GM23338 (cell line): ENCODE measurements at regions not wholly inside any gene's neighbourhood (a gene's known extent, or its start where the extent isn't known, plus 50 kb on each side); places are given as distances from the start of the nearest gene placed in this dataset.

Experiments used
- ATAC-seq: fragments of 200-7000 bp; cut with Tn5 transposase; 3 replicates; pipeline ENCODE4 v1.9.1; 2020
- DNase-seq: peaks from one replicate; pipeline ENCODE4 v3.0.0-alpha.2; 2015; ENCODE audit warnings: low spot score
- H2AFZ ChIP-seq: fragments of 200-600 bp; sonication (generic); 2 replicates; pipeline ENCODE4 v1.8.0; 2016; ENCODE audit warnings: antibody characterized with exemption, mild to moderate bottlenecking, moderate library complexity
- H3F3A ChIP-seq: fragments of 200-600 bp; sonication (generic); replicated peaks from 2 replicates; pipeline ENCODE4 v1.8.0; 2017; ENCODE audit warnings: antibody characterized with exemption, mixed run types, low read depth
- H3K27ac ChIP-seq: fragments of 200-600 bp; sonication (generic); 2 replicates; pipeline ENCODE4 v1.6.1; 2016; ENCODE audit warnings: low read depth
- H3K27me3 ChIP-seq: fragments of 200-600 bp; sonication (generic); 2 replicates; pipeline ENCODE4 v1.8.0; 2016; ENCODE audit warnings: mild to moderate bottlenecking, mixed run types, moderate library complexity; ENCODE audit not compliant: insufficient read depth
- H3K36me3 ChIP-seq: fragments of 200-600 bp; sonication (generic); 2 replicates; pipeline ENCODE4 v1.8.0; 2016; ENCODE audit warnings: mild to moderate bottlenecking; ENCODE audit not compliant: insufficient read depth
- H3K4me1 ChIP-seq: fragments of 200-600 bp; sonication (generic); 2 replicates; pipeline ENCODE4 v1.8.0; 2016; ENCODE audit warnings: mild to moderate bottlenecking, moderate library complexity; ENCODE audit not compliant: insufficient read depth
- H3K4me2 ChIP-seq: fragments of 200-600 bp; sonication (generic); 2 replicates; pipeline ENCODE4 v1.7.1; 2017; ENCODE audit warnings: mixed run types
- H3K4me3 ChIP-seq: fragments of 200-600 bp; sonication (generic); 2 replicates; pipeline ENCODE4 v1.6.1; 2016; ENCODE audit warnings: mixed run types
- H3K79me2 ChIP-seq: fragments of 200-600 bp; sonication (generic); replicated peaks from 2 replicates; pipeline ENCODE4 v1.8.0; 2017; ENCODE audit warnings: mild to moderate bottlenecking; ENCODE audit not compliant: insufficient read depth
- H3K9me2 ChIP-seq: fragments of 200-600 bp; sonication (generic); 2 replicates; pipeline ENCODE4 v1.8.0; 2017; ENCODE audit not compliant: insufficient read depth
- H4K20me1 ChIP-seq: fragments of 200-600 bp; sonication (generic); replicated peaks from 2 replicates; pipeline ENCODE4 v1.8.0; 2017; ENCODE audit warnings: mild to moderate bottlenecking; ENCODE audit not compliant: insufficient read depth
- H3K27ac Mint-ChIP-seq: 2 replicates; pipeline ENCODE4 v1.8.0; 2020; ENCODE audit warnings: inconsistent platforms, mild to moderate bottlenecking, moderate library complexity, mixed read lengths
- H3K27me3 Mint-ChIP-seq: 3 replicates; pipeline ENCODE4 v1.8.0; 2022; ENCODE audit warnings: low read depth, mild to moderate bottlenecking, moderate library complexity, mixed read lengths, inconsistent platforms; ENCODE audit not compliant: insufficient read depth, poor library complexity
- H3K36me3 Mint-ChIP-seq: 3 replicates; pipeline ENCODE4 v1.8.0; 2021; ENCODE audit warnings: low read depth, mild to moderate bottlenecking, inconsistent platforms, moderate library complexity, mixed read lengths
- H3K4me1 Mint-ChIP-seq: 3 replicates; pipeline ENCODE4 v1.8.0; 2020; ENCODE audit warnings: mild to moderate bottlenecking, inconsistent platforms, mixed read lengths
- H3K4me3 Mint-ChIP-seq: 3 replicates; pipeline ENCODE4 v1.8.0; 2021; ENCODE audit warnings: moderate library complexity, mild to moderate bottlenecking, inconsistent platforms, mixed read lengths
- H3K9me3 Mint-ChIP-seq: 3 replicates; pipeline ENCODE4 v1.8.0; 2020; ENCODE audit warnings: moderate library complexity, mild to moderate bottlenecking, inconsistent platforms, mixed read lengths
- ETS1 ChIP-seq: IDR thresholded peaks from 2 replicates; pipeline ENCODE4 v1.6.1; 2016; ENCODE audit warnings: antibody characterized with exemption
- EZH2 ChIP-seq: fragments of 200-600 bp; sonication (generic); IDR thresholded peaks from one replicate; pipeline ENCODE4 v1.8.0; 2017; ENCODE audit warnings: antibody characterized with exemption, mild to moderate bottlenecking, low read depth; ENCODE audit not compliant: unreplicated experiment
- EZH2phosphoT487 ChIP-seq: fragments of 200-600 bp; sonication (generic); IDR thresholded peaks from one replicate; pipeline ENCODE4 v1.8.1; 2018; ENCODE audit warnings: antibody characterized with exemption; ENCODE audit not compliant: unreplicated experiment
- NANOG ChIP-seq: IDR thresholded peaks from 2 replicates; pipeline ENCODE4 v1.6.1; 2016; ENCODE audit warnings: antibody characterized with exemption, borderline replicate concordance
- POLR2AphosphoS5 ChIP-seq: IDR thresholded peaks from 2 replicates; pipeline ENCODE4 v1.6.1; 2016; ENCODE audit warnings: antibody characterized with exemption, low read depth
- REST ChIP-seq: IDR thresholded peaks from one replicate; pipeline ENCODE4 v1.6.1; 2018; ENCODE audit warnings: antibody characterized with exemption; ENCODE audit not compliant: unreplicated experiment
- STAT1 ChIP-seq: IDR thresholded peaks from one replicate; pipeline ENCODE4 v1.6.1; 2016; ENCODE audit warnings: antibody characterized with exemption; ENCODE audit not compliant: unreplicated experiment
- ZNF114 ChIP-seq: fragments of 250-450 bp; sonication (Bioruptor Pico); IDR thresholded peaks from 2 replicates; pipeline ENCODE4 v1.5.0; 2020; ENCODE audit warnings: mild to moderate bottlenecking, moderate library complexity
- ZNF331 ChIP-seq: fragments of 250-450 bp; sonication (Bioruptor Pico); IDR thresholded peaks from 2 replicates; pipeline ENCODE4 v1.5.0; 2020; ENCODE audit warnings: low read depth, mild to moderate bottlenecking, moderate library complexity
- ZNF462 ChIP-seq: fragments of 250-450 bp; sonication (Bioruptor Pico); IDR thresholded peaks from 2 replicates; pipeline ENCODE4 v1.5.0; 2020; ENCODE audit warnings: mild to moderate bottlenecking, moderate library complexity

GRCh38 chr5:89280103-89281037, 397.4 kb upstream of the MEF2C start (continued):
- TF ChIP-seq ZNF462 (CRISPR knock-in tag): no peak
- no peak for TF ChIP-seq ZNF114 (CRISPR knock-in tag)
- no peak for TF ChIP-seq NANOG
- TF ChIP-seq ZNF331: no peak
- no peak for TF ChIP-seq EZH2
- TF ChIP-seq EZH2phosphoT487: no peak

GRCh38 chr5:89279391-89280036, 396.5 kb upstream of the MEF2C start:
- Histone ChIP-seq H3K36me3 (no peaks in the 10 kb centered on the region), H3F3A (no peaks in the 10 kb centered on the region), H4K20me1 (no peaks in the 10 kb centered on the region), H3K4me1 (no peaks in the 10 kb centered on the region), H3K27me3 (no peaks in the 10 kb centered on the region), H3K79me2 (no peaks in the 10 kb centered on the region), H2AFZ (no peak overlapping the region), H3K27ac (no peak overlapping the region), H3K4me2 (no peak overlapping the region), H3K4me3 (no peak overlapping the region), H3K9me2 (no peaks in the 10 kb centered on the region)
- Mint-ChIP-seq H3K4me1 (no peaks in the 10 kb centered on the region), H3K4me3 (no peak overlapping the region), H3K27ac (no peak overlapping the region), H3K9me3 (no peaks in the 10 kb centered on the region), H3K36me3 (no peaks in the 10 kb centered on the region), H3K27me3 (peaks cover 3% of the 10 kb centered on the region)
- ATAC-seq: no peak
- no peak for DNase-seq
- TF ChIP-seq STAT1 (no peak), ZNF331 (no peak), ZNF114 (CRISPR knock-in tag) (no peak), POLR2AphosphoS5 (no peak), REST (no peak), ETS1 (no peak), EZH2phosphoT487 (no peak), NANOG (no peak)
